ENCODE measurements at regions not wholly inside any gene's neighbourhood (a gene's known extent, or its start where the extent isn't known, plus 50 kb on each side); places are given as distances from the start of the nearest gene placed in this dataset.

DNA sequence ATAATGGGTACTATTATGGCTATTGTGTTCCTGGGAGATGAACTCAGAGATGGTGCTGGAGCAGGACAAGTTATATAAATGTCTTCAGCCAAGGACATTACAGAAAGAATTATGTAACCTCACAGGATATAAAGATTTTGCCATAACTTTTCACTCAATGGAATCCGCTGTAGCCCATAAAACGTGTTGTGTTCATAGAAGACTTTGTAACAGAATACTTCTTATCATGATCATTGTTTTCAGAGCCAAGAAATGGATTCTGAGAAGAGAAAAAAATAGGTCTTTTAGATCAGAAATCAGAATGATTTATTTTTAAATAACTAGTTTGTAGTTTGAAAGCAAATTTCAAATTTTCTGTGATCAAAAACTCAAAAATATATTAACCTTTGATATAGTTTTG lies 441.0 kb upstream of the TENM3 start:
- TF ChIP-seq POLR2A (IDR thresholded peaks at IDR 0.05): no peak
- TF ChIP-seq, protein P1, sequence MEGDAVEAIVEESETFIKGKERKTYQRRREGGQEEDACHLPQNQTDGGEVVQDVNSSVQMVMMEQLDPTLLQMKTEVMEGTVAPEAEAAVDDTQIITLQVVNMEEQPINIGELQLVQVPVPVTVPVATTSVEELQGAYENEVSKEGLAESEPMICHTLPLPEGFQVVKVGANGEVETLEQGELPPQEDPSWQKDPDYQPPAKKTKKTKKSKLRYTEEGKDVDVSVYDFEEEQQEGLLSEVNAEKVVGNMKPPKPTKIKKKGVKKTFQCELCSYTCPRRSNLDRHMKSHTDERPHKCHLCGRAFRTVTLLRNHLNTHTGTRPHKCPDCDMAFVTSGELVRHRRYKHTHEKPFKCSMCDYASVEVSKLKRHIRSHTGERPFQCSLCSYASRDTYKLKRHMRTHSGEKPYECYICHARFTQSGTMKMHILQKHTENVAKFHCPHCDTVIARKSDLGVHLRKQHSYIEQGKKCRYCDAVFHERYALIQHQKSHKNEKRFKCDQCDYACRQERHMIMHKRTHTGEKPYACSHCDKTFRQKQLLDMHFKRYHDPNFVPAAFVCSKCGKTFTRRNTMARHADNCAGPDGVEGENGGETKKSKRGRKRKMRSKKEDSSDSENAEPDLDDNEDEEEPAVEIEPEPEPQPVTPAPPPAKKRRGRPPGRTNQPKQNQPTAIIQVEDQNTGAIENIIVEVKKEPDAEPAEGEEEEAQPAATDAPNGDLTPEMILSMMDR (IDR thresholded peaks at IDR 0.05): no peak
